Astrocyte (in vitro differentiated cells and primary cell): ENCODE measurements at regions not wholly inside any gene's neighbourhood (a gene's known extent, or its start where the extent isn't known, plus 50 kb on each side); places are given as distances from the start of the nearest gene placed in this dataset.

Experiments used
- EZH2 ChIP-seq: IDR thresholded peaks from 2 replicates; pipeline ENCODE4 v1.6.1; 2012; ENCODE audit warnings: mild to moderate bottlenecking, low read length, inconsistent platforms; ENCODE audit not compliant: insufficient read depth
- TF ChIP-seq, protein P1 (sequence below): IDR thresholded peaks from 2 replicates; pipeline ENCODE4 v1.5.1; 2011; ENCODE audit warnings: low read depth, mild to moderate bottlenecking, inconsistent platforms, low read length, moderate library complexity; ENCODE audit not compliant: insufficient read depth

DNA sequence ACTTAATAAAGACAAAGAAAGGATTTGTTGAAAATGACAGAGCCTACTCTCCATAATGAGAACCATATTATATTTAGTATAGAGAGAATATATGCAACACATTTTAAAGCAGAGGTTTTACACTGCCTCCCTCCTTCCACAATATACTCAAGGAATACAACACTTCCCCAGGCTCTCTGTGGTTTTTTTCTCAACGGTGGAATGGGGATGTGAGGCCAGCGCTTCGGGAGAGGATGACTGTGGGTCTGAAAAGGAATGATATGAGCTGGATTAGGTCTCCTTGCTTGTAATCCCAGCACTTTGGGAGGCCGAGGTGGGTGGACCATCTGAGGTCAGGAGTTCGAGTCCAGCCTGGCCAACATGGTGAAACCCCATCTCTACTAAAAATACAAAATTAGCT is 348.7 kb upstream of the KLF3 start:
- TF ChIP-seq, protein P1, sequence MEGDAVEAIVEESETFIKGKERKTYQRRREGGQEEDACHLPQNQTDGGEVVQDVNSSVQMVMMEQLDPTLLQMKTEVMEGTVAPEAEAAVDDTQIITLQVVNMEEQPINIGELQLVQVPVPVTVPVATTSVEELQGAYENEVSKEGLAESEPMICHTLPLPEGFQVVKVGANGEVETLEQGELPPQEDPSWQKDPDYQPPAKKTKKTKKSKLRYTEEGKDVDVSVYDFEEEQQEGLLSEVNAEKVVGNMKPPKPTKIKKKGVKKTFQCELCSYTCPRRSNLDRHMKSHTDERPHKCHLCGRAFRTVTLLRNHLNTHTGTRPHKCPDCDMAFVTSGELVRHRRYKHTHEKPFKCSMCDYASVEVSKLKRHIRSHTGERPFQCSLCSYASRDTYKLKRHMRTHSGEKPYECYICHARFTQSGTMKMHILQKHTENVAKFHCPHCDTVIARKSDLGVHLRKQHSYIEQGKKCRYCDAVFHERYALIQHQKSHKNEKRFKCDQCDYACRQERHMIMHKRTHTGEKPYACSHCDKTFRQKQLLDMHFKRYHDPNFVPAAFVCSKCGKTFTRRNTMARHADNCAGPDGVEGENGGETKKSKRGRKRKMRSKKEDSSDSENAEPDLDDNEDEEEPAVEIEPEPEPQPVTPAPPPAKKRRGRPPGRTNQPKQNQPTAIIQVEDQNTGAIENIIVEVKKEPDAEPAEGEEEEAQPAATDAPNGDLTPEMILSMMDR, result no peak
- TF ChIP-seq EZH2, result no peak
